ENCODE measurements at regions not wholly inside any gene's neighbourhood (a gene's known extent, or its start where the extent isn't known, plus 50 kb on each side); places are given as distances from the start of the nearest gene placed in this dataset.

GRCh38 chr14:34931206-34931605, 51.6 kb upstream of the SRP54 start:
- peaks cover 10% of the 10 kb centered on the region for H3K4me1 ChIP-seq
- H3K27me3 ChIP-seq, result no peaks in the 10 kb centered on the region
- 33% methylated on average over 1 of the region's 1 CpG for WGBS
- no peak for TF ChIP-seq POLR2AphosphoS5 (IDR thresholded peaks at IDR 0.05)
- no peak for TF ChIP-seq POLR2A (IDR thresholded peaks at IDR 0.05)
- TF ChIP-seq EP300 (IDR thresholded peaks at IDR 0.05), result no peak
- TF ChIP-seq CTCF (IDR thresholded peaks at IDR 0.05), result no peak
- no peak for DNase-seq (ENCODE audit: low spot score in 2 of 2)
- no peaks in the 10 kb centered on the region for H3K36me3 ChIP-seq
- H3K27ac ChIP-seq, result no peak overlapping the region
- no peaks in the 10 kb centered on the region for H3K9me3 ChIP-seq
- no peak overlapping the region for H3K4me3 ChIP-seq

DNA sequence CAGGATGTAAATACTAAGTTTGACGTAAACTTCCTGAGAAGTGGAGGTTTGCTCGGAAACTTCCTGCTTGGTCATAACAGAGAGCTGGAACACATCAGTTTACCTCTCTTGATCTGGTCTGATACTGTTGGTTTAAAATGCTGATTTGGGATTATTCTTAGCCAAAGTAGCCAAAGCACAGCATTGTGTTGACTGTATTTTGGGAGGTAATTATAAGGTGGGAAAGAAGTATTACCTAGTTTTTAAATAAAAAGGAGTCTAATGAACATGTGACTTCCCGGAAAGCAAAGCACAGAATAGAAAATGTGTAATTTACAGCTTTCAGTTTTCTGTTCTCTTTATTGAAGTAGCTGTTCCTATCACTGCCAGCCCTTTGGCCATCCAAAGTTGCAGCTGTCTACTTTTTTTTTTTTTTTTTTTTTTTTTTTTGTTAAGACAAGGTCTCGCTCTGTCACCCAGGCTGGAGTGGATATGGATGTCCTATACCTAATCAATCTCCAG, 52.2 kb upstream of the SRP54 start:
- H3K4me3 ChIP-seq, result no peak overlapping the region
- no peak for DNase-seq (ENCODE audit: low spot score in 2 of 2)
- peaks cover 10% of the 10 kb centered on the region for H3K4me1 ChIP-seq
- no peak for TF ChIP-seq POLR2A (IDR thresholded peaks at IDR 0.05)
- no peak for TF ChIP-seq CTCF (IDR thresholded peaks at IDR 0.05)
- no peak for TF ChIP-seq POLR2AphosphoS5 (IDR thresholded peaks at IDR 0.05)
- TF ChIP-seq EP300 (IDR thresholded peaks at IDR 0.05), result no peak
- no peaks in the 10 kb centered on the region for H3K27me3 ChIP-seq
- no peaks in the 10 kb centered on the region for H3K9me3 ChIP-seq
- WGBS, result 64% methylated on average over 4 of the region's 4 CpGs
- H3K36me3 ChIP-seq, result no peaks in the 10 kb centered on the region
- peak overlapping the region; percentile 14 for H3K27ac ChIP-seq

- H3K4me1 ChIP-seq, result peaks cover 6% of the 10 kb centered on the region
- no peak overlapping the region for H3K4me3 ChIP-seq
- H3K27ac ChIP-seq, result no peak overlapping the region
- no peaks in the 10 kb centered on the region for H3K9me3 ChIP-seq
- no peak for DNase-seq (ENCODE audit: low spot score in 2 of 2)
- WGBS, result 96% methylated on average over 1 of the region's 1 CpG
- H3K27me3 ChIP-seq, result no peaks in the 10 kb centered on the region
- TF ChIP-seq EP300 (IDR thresholded peaks at IDR 0.05) (no peak), POLR2AphosphoS5 (IDR thresholded peaks at IDR 0.05) (no peak), CTCF (IDR thresholded peaks at IDR 0.05) (no peak), POLR2A (IDR thresholded peaks at IDR 0.05) (no peak)
- H3K36me3 ChIP-seq, result no peaks in the 10 kb centered on the region
These were observed 51.4 kb upstream of the BAZ1A start for GRCh38 chr14:34926552-34926951.

Measured in suprapubic skin (tissue), 4 donors.